LNCaP clone FGC (cell line): ENCODE measurements at regions not wholly inside any gene's neighbourhood (a gene's known extent, or its start where the extent isn't known, plus 50 kb on each side); places are given as distances from the start of the nearest gene placed in this dataset.

ENCODE experiments used
- DNase-seq: peaks from one replicate; pipeline ENCODE4 v3.0.0-alpha.2; 2011; ENCODE audit warnings: low read depth
- H3K4me3 ChIP-seq: 2 replicates; pipeline ENCODE4 v1.5.1; 2011; ENCODE audit warnings: mild to moderate bottlenecking, low read depth, low read length, control low read depth
- CTCF ChIP-seq: IDR thresholded peaks from 2 replicates; pipeline ENCODE4 v1.5.1; 2012; ENCODE audit warnings: mild to moderate bottlenecking; ENCODE audit not compliant: control insufficient read depth, insufficient read depth; ENCODE audit errors: extremely low read depth

DNA sequence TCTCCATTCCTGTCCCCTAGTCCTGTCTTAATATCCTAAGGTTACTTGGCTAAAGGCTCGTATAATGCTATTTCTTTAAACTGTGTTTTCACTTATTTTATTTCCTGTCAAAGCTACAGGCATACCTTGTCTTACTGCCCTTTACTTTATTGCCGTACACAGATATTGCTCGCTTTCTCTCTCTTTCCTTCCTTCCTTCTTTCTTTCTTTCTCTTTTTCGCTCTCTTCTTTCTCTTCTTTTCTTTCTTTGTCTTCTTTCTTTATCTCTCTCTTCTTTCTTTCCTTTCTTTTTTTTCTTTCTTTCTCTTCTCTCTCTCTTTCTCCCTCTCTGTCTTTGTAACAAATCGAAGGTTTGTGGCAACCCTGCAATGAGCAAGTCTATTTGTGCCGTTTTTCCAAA lies 123.9 kb upstream of the ARHGAP5 start:
- DNase-seq, result no peak
- TF ChIP-seq CTCF, result no peak
- H3K4me3 ChIP-seq, result no peak overlapping the region

DNA sequence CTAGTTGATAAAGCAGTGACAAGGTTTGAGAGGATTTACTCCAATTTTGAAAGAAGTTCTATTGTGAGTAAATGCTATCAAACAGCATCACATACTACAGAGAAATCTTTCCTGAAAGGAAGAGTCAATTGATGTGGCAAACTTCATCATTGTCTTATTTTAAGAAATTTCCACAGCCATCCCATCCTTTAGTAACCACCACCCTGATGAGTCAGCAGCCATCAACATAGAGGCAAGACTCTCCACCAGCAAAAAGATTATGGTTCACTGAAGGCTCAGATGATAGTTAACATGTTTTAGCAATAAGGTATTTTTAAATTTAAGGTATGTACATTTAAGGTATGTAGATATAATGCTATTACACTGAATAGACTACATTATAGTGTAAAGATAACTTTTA lies 122.1 kb upstream of the ARHGAP5 start:
- DNase-seq, result no peak
- no peak for TF ChIP-seq CTCF
- H3K4me3 ChIP-seq, result no peak overlapping the region

GRCh38 chr14:31955936-31956579 lies 121.0 kb upstream of the ARHGAP5 start:
- no peak for TF ChIP-seq CTCF
- DNase-seq, result no peak
- no peak overlapping the region for H3K4me3 ChIP-seq

- H3K4me3 ChIP-seq, result no peak overlapping the region
- TF ChIP-seq CTCF, result no peak
Measured at GRCh38 chr14:31957565-31957964, 119.5 kb upstream of the ARHGAP5 start.

DNA sequence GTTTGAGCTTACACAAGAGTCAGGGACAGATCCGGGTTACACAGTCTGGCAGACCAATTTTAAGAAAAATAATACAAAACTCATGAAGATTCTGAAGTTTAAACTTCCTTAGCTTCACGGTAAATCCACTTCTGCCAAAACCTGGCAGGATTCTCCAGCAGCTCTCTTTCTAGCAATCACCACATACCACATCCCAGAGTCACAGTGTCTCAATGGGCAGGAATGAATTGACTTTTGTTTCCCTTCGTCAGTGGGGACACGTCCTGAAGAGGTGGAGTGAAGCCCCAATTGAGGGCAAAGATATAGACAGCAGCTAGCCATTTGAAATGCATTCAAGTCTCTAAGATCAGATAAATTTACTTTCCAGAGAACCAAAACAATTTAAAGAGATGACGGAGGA lies 117.1 kb upstream of the ARHGAP5 start:
- no peak for DNase-seq
- H3K4me3 ChIP-seq, result no peak overlapping the region
- TF ChIP-seq CTCF, result no peak

More at GRCh38 chr14:31957565-31957964, 119.5 kb upstream of the ARHGAP5 start:
- no peak for DNase-seq

- H3K4me3 ChIP-seq, result no peak overlapping the region
- no peak for DNase-seq
- TF ChIP-seq CTCF, result no peak
Measured at GRCh38 chr14:31961896-31962295, 115.2 kb upstream of the ARHGAP5 start.

- no peak overlapping the region for H3K4me3 ChIP-seq
- no peak for TF ChIP-seq CTCF
- DNase-seq, result no peak
Measured at GRCh38 chr14:31962920-31963319, 114.2 kb upstream of the ARHGAP5 start.
